ENCODE measurements at regions not wholly inside any gene's neighbourhood (a gene's known extent, or its start where the extent isn't known, plus 50 kb on each side); places are given as distances from the start of the nearest gene placed in this dataset.

GRCh38 chr3:147184794-147185193 lies 221.5 kb downstream of the ZIC4 start:
- FAIRE-seq: no peak
- H3K4me3 Mint-ChIP-seq (ENCODE audit: unreplicated experiment): no peak overlapping the region

GRCh38 chr3:147173257-147173656 lies 233.1 kb downstream of the ZIC4 start:
- TF ChIP-seq CTCF (IDR thresholded peaks at IDR 0.05; ENCODE audit: insufficient read depth, low read depth, low read length) (no peak), EZH2 (IDR thresholded peaks at IDR 0.05; ENCODE audit: insufficient read depth, low read length) (no peak)
- FAIRE-seq (no peak), DNase-seq (ENCODE audit: low read depth) (no peak)
- Histone ChIP-seq H2AFZ (ENCODE audit: low read depth, low read length) (no peak overlapping the region), H3K9ac (ENCODE audit: low read length) (no peak overlapping the region), H3K9me3 (ENCODE audit: insufficient read depth, low read depth, low read length) (no peaks in the 10 kb centered on the region), H3K4me3 (ENCODE audit: insufficient read depth, low read depth, low read length) (no peak overlapping the region), H3K4me2 (ENCODE audit: low read length) (no peak overlapping the region), H3K36me3 (ENCODE audit: insufficient read depth, low read length) (no peaks in the 10 kb centered on the region), H3K27ac (ENCODE audit: low read depth, low read length) (no peak overlapping the region), H3K4me1 (ENCODE audit: insufficient read depth, low read length) (no peaks in the 10 kb centered on the region), H3K27me3 (ENCODE audit: insufficient read depth, low read length) (no peaks in the 10 kb centered on the region), H3K79me2 (ENCODE audit: insufficient read depth, low read length) (no peaks in the 10 kb centered on the region), H4K20me1 (ENCODE audit: insufficient read depth, low read length) (no peaks in the 10 kb centered on the region)
- no peaks in the 10 kb centered on the region for H3K4me1 Mint-ChIP-seq (ENCODE audit: low read depth, unreplicated experiment)
- H3K27me3 Mint-ChIP-seq (ENCODE audit: low read depth, unreplicated experiment): peaks cover 4% of the 10 kb centered on the region
- H3K9me3 Mint-ChIP-seq (ENCODE audit: unreplicated experiment): peaks cover 8% of the 10 kb centered on the region
- no peaks in the 10 kb centered on the region for H3K36me3 Mint-ChIP-seq (ENCODE audit: low read depth, unreplicated experiment)
- H3K4me3 Mint-ChIP-seq (ENCODE audit: unreplicated experiment): no peak overlapping the region
- H3K27ac Mint-ChIP-seq (ENCODE audit: unreplicated experiment): no peak overlapping the region

More at GRCh38 chr3:147184794-147185193, 221.5 kb downstream of the ZIC4 start:
- Histone ChIP-seq H3K27me3 (ENCODE audit: insufficient read depth, low read length) (no peaks in the 10 kb centered on the region), H3K4me1 (ENCODE audit: insufficient read depth, low read length) (no peaks in the 10 kb centered on the region), H3K4me3 (ENCODE audit: insufficient read depth, low read depth, low read length) (no peak overlapping the region), H4K20me1 (ENCODE audit: insufficient read depth, low read length) (no peaks in the 10 kb centered on the region), H3K36me3 (ENCODE audit: insufficient read depth, low read length) (no peaks in the 10 kb centered on the region), H2AFZ (ENCODE audit: low read depth, low read length) (no peak overlapping the region), H3K27ac (ENCODE audit: low read depth, low read length) (no peak overlapping the region), H3K79me2 (ENCODE audit: insufficient read depth, low read length) (no peaks in the 10 kb centered on the region), H3K4me2 (ENCODE audit: low read length) (no peak overlapping the region), H3K9me3 (ENCODE audit: insufficient read depth, low read depth, low read length) (no peaks in the 10 kb centered on the region), H3K9ac (ENCODE audit: low read length) (no peak overlapping the region)
- no peak overlapping the region for H3K27ac Mint-ChIP-seq (ENCODE audit: unreplicated experiment)
- H3K27me3 Mint-ChIP-seq (ENCODE audit: low read depth, unreplicated experiment): no peaks in the 10 kb centered on the region
- no peak for TF ChIP-seq EZH2 (IDR thresholded peaks at IDR 0.05; ENCODE audit: insufficient read depth, low read length)
- no peak for TF ChIP-seq CTCF (IDR thresholded peaks at IDR 0.05; ENCODE audit: insufficient read depth, low read depth, low read length)
- H3K4me1 Mint-ChIP-seq (ENCODE audit: low read depth, unreplicated experiment): no peaks in the 10 kb centered on the region
- no peaks in the 10 kb centered on the region for H3K36me3 Mint-ChIP-seq (ENCODE audit: low read depth, unreplicated experiment)
- no peak for DNase-seq (ENCODE audit: low read depth)
- H3K9me3 Mint-ChIP-seq (ENCODE audit: unreplicated experiment): no peaks in the 10 kb centered on the region

GRCh38 chr3:147162743-147163142 lies 243.6 kb downstream of the ZIC4 start:
- DNase-seq (ENCODE audit: low read depth) (no peak), FAIRE-seq (peak; percentile 13)
- Histone ChIP-seq H3K4me1 (ENCODE audit: insufficient read depth, low read length) (no peaks in the 10 kb centered on the region), H3K9me3 (ENCODE audit: insufficient read depth, low read depth, low read length) (no peaks in the 10 kb centered on the region), H3K27ac (ENCODE audit: low read depth, low read length) (no peak overlapping the region), H3K9ac (ENCODE audit: low read length) (no peak overlapping the region), H3K36me3 (ENCODE audit: insufficient read depth, low read length) (no peaks in the 10 kb centered on the region), H3K4me2 (ENCODE audit: low read length) (no peak overlapping the region), H2AFZ (ENCODE audit: low read depth, low read length) (no peak overlapping the region), H3K27me3 (ENCODE audit: insufficient read depth, low read length) (no peaks in the 10 kb centered on the region), H3K79me2 (ENCODE audit: insufficient read depth, low read length) (no peaks in the 10 kb centered on the region), H3K4me3 (ENCODE audit: insufficient read depth, low read depth, low read length) (no peak overlapping the region), H4K20me1 (ENCODE audit: insufficient read depth, low read length) (no peaks in the 10 kb centered on the region)
- Mint-ChIP-seq H3K36me3 (ENCODE audit: low read depth, unreplicated experiment) (no peaks in the 10 kb centered on the region), H3K27ac (ENCODE audit: unreplicated experiment) (no peak overlapping the region), H3K9me3 (ENCODE audit: unreplicated experiment) (no peaks in the 10 kb centered on the region), H3K27me3 (ENCODE audit: low read depth, unreplicated experiment) (no peaks in the 10 kb centered on the region), H3K4me1 (ENCODE audit: low read depth, unreplicated experiment) (peaks cover 5% of the 10 kb centered on the region), H3K4me3 (ENCODE audit: unreplicated experiment) (no peak overlapping the region)
- TF ChIP-seq CTCF (IDR thresholded peaks at IDR 0.05; ENCODE audit: insufficient read depth, low read depth, low read length) (no peak), EZH2 (IDR thresholded peaks at IDR 0.05; ENCODE audit: insufficient read depth, low read length) (no peak)
